ENCODE measurements at regions not wholly inside any gene's neighbourhood (a gene's known extent, or its start where the extent isn't known, plus 50 kb on each side); places are given as distances from the start of the nearest gene placed in this dataset.

DNA sequence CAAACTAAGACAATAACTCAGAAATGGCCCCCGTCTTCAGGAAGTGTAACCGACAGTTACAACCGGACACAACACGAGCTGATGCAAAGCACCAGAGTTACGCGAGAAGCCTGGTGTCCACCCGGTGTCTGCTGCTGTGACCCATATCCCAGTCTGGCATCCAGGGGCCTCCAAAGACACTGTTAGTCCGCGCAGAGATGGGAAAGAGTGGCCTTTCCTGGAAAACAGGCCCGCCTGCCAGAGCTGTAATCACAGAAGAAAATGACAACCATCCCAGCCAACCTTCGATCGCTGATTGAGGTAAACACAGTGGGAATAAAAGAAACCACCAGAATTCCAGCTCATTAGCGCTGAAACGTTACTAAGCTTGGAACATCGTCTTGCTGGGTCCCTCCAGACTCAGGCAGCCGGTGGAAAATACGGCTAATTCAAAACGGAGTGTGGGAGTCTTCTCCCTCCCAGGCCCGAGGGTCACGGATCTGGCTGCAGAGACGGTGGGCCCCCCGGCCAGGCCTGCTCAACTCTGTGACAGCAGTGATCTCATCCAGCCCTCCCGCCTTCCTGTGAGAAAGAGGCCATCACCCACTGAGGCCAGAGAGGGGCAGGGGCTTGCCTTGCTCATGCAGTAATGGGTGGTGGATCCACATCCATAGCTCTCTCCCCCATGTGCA is 273.9 kb upstream of the RTL1 start:
- no peak for TF ChIP-seq POLR2A (IDR thresholded peaks at IDR 0.05; ENCODE audit: low read depth, low read length)
- TF ChIP-seq TAF1 (IDR thresholded peaks at IDR 0.05; ENCODE audit: borderline replicate concordance, low read depth, low read length) = no peak
- no peak for TF ChIP-seq POLR2AphosphoS5 (IDR thresholded peaks at IDR 0.05; ENCODE audit: low read depth, low read length)

Measured in GM12892 (cell line).